ENCODE measurements at regions not wholly inside any gene's neighbourhood (a gene's known extent, or its start where the extent isn't known, plus 50 kb on each side); places are given as distances from the start of the nearest gene placed in this dataset.

DNA sequence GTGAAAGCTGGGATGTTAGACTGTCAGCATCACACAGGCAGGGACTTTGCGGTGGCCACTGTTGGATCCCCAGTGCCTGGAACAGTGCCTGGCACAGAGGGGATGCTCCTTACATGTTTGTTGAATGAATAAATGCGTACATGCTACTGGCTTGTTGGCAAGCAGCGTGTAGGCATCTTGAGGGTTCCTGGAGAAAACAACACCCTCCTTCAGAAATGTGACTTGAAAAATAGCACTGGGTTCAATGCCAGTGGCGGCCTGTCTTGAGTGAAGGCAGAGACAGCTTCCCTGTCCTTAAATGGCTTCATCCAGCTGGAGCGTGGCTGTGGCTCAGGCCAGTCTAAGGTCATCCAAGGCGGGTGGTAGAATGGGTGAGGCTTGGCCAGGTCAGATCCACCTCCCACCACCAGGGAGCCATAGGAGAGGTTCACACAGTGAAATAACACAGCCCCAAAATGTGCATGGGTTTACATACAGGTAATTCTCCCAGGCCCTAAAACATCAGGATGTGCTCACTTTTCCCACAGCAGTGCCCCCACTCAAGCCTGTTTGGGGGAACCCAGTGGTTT lies 171.4 kb downstream of the PHETA1 start:
- Histone ChIP-seq H3K36me3 (ENCODE audit: control insufficient read depth in 2 of 2, insufficient read depth in 2 of 2, low read length in 2 of 2) (no peaks in the 10 kb centered on the region), H3K27me3 (ENCODE audit: control insufficient read depth in 1 of 2, insufficient read depth in 2 of 2, low read length in 2 of 2) (peaks cover 8 to 19% of the 10 kb centered on the region in 2 donors), H3K27ac (ENCODE audit: low read length) (no peak overlapping the region), H3K4me1 (ENCODE audit: control insufficient read depth, insufficient read depth, low read length) (no peaks in the 10 kb centered on the region), H3K4me3 (ENCODE audit: low read length in 2 of 2) (no peak overlapping the region), H3K9me3 (ENCODE audit: control insufficient read depth in 2 of 2, low read length in 2 of 2) (no peaks in the 10 kb centered on the region), H3K9ac (ENCODE audit: low read length in 2 of 2) (no peak overlapping the region)

- no peaks in the 10 kb centered on the region for H3K9me3 ChIP-seq (ENCODE audit: control insufficient read depth in 2 of 2, low read length in 2 of 2)
- H3K27ac ChIP-seq (ENCODE audit: low read length): no peak overlapping the region
- H3K4me1 ChIP-seq (ENCODE audit: control insufficient read depth, insufficient read depth, low read length): no peaks in the 10 kb centered on the region
- H3K9ac ChIP-seq (ENCODE audit: low read length in 2 of 2): no peak overlapping the region
- H3K27me3 ChIP-seq (ENCODE audit: control insufficient read depth in 1 of 2, insufficient read depth in 2 of 2, low read length in 2 of 2): peaks cover 5 to 13% of the 10 kb centered on the region in 2 donors
- H3K36me3 ChIP-seq (ENCODE audit: control insufficient read depth in 2 of 2, insufficient read depth in 2 of 2, low read length in 2 of 2): no peaks in the 10 kb centered on the region
- no peak overlapping the region for H3K4me3 ChIP-seq (ENCODE audit: low read length in 2 of 2)
These were observed 172.4 kb downstream of the PHETA1 start for GRCh38 chr12:111196532-111196931.

- Histone ChIP-seq H3K9me3 (ENCODE audit: control insufficient read depth in 2 of 2, low read length in 2 of 2) (peaks cover 0 to under 1% of the 10 kb centered on the region in 2 donors), H3K27ac (ENCODE audit: low read length) (no peak overlapping the region), H3K27me3 (ENCODE audit: control insufficient read depth in 1 of 2, insufficient read depth in 2 of 2, low read length in 2 of 2) (peaks cover 0 to 8% of the 10 kb centered on the region in 2 donors), H3K9ac (ENCODE audit: low read length in 2 of 2) (no peak overlapping the region), H3K36me3 (ENCODE audit: control insufficient read depth in 2 of 2, insufficient read depth in 2 of 2, low read length in 2 of 2) (no peaks in the 10 kb centered on the region), H3K4me3 (ENCODE audit: low read length in 2 of 2) (no peak overlapping the region), H3K4me1 (ENCODE audit: control insufficient read depth, insufficient read depth, low read length) (no peaks in the 10 kb centered on the region)
These were observed 173.6 kb downstream of the PHETA1 start for GRCh38 chr12:111195316-111195715.

DNA sequence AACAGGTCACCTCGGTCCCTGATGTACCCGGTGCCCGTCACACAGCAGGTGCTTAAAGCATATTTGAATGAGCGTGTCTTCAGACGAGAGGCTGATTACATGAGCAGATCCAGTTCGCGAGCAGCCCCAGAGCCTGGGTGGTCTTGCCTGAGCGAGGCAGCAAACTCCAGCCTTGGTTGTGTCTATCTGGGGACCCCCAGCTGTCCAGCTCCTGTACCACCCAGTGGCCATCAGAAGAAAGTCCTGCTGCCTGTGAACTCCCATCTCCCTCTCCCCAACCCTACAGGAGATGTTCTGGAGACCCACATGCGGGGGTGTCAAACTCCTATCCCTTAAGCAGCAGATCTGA lies 174.2 kb downstream of the PHETA1 start:
- no peak overlapping the region for H3K27ac ChIP-seq (ENCODE audit: low read length)

GRCh38 chr12:111193977-111194702 lies 174.8 kb downstream of the PHETA1 start:
- no peaks in the 10 kb centered on the region for H3K4me1 ChIP-seq (ENCODE audit: control insufficient read depth, insufficient read depth, low read length)
- no peak overlapping the region for H3K9ac ChIP-seq (ENCODE audit: low read length in 2 of 2)
- peaks cover 0 to 6% of the 10 kb centered on the region in 2 donors for H3K9me3 ChIP-seq (ENCODE audit: control insufficient read depth in 2 of 2, low read length in 2 of 2)
- H3K4me3 ChIP-seq (ENCODE audit: low read length in 2 of 2): no peak overlapping the region
- H3K36me3 ChIP-seq (ENCODE audit: control insufficient read depth in 2 of 2, insufficient read depth in 2 of 2, low read length in 2 of 2): no peaks in the 10 kb centered on the region
- peaks cover 0 to 9% of the 10 kb centered on the region in 2 donors for H3K27me3 ChIP-seq (ENCODE audit: control insufficient read depth in 1 of 2, insufficient read depth in 2 of 2, low read length in 2 of 2)
- no peak overlapping the region for H3K27ac ChIP-seq (ENCODE audit: low read length)

More for the DNA sequence above, 174.2 kb downstream of the PHETA1 start:
- no peak overlapping the region for H3K4me3 ChIP-seq (ENCODE audit: low read length in 2 of 2)
- peaks cover 0 to 6% of the 10 kb centered on the region in 2 donors for H3K9me3 ChIP-seq (ENCODE audit: control insufficient read depth in 2 of 2, low read length in 2 of 2)
- H3K4me1 ChIP-seq (ENCODE audit: control insufficient read depth, insufficient read depth, low read length): no peaks in the 10 kb centered on the region
- H3K9ac ChIP-seq (ENCODE audit: low read length in 2 of 2): no peak overlapping the region
- peaks cover 0 to 9% of the 10 kb centered on the region in 2 donors for H3K27me3 ChIP-seq (ENCODE audit: control insufficient read depth in 1 of 2, insufficient read depth in 2 of 2, low read length in 2 of 2)
- no peaks in the 10 kb centered on the region for H3K36me3 ChIP-seq (ENCODE audit: control insufficient read depth in 2 of 2, insufficient read depth in 2 of 2, low read length in 2 of 2)

DNA sequence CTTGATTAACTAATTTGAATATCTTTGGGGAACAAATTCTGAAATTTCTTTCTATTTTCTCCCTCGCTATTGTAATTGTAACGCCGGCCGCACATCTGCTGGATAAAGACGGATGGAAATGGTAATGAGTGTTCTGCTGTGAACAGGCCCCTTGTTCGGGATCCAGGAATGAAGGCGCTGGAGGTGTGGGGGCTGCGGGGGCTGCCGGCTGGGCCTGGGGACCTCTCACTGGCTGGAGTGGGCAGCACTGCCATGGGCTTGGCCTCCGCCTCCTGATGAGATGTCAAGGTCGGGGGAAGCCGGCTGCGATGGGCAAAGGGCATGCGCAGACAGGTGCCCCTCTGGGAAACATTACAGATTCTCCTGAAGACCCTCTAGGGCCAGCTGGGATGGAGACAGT lies 175.4 kb downstream of the PHETA1 start:
- H3K27ac ChIP-seq (ENCODE audit: low read length): no peak overlapping the region
- no peak overlapping the region for H3K9ac ChIP-seq (ENCODE audit: low read length in 2 of 2)
- H3K9me3 ChIP-seq (ENCODE audit: control insufficient read depth in 2 of 2, low read length in 2 of 2): peaks cover 0 to 6% of the 10 kb centered on the region in 2 donors
- no peaks in the 10 kb centered on the region for H3K36me3 ChIP-seq (ENCODE audit: control insufficient read depth in 2 of 2, insufficient read depth in 2 of 2, low read length in 2 of 2)
- H3K27me3 ChIP-seq (ENCODE audit: control insufficient read depth in 1 of 2, insufficient read depth in 2 of 2, low read length in 2 of 2): peaks cover 0 to 9% of the 10 kb centered on the region in 2 donors
- no peaks in the 10 kb centered on the region for H3K4me1 ChIP-seq (ENCODE audit: control insufficient read depth, insufficient read depth, low read length)
- no peak overlapping the region for H3K4me3 ChIP-seq (ENCODE audit: low read length in 2 of 2)

- H3K9ac ChIP-seq (ENCODE audit: low read length in 2 of 2): no peak overlapping the region
- H3K4me3 ChIP-seq (ENCODE audit: low read length in 2 of 2): no peak overlapping the region
- peaks cover 0 to 9% of the 10 kb centered on the region in 2 donors for H3K27me3 ChIP-seq (ENCODE audit: control insufficient read depth in 1 of 2, insufficient read depth in 2 of 2, low read length in 2 of 2)
- no peak overlapping the region for H3K27ac ChIP-seq (ENCODE audit: low read length)
- no peaks in the 10 kb centered on the region for H3K36me3 ChIP-seq (ENCODE audit: control insufficient read depth in 2 of 2, insufficient read depth in 2 of 2, low read length in 2 of 2)
- H3K9me3 ChIP-seq (ENCODE audit: control insufficient read depth in 2 of 2, low read length in 2 of 2): peaks cover 0 to 6% of the 10 kb centered on the region in 2 donors
- H3K4me1 ChIP-seq (ENCODE audit: control insufficient read depth, insufficient read depth, low read length): no peaks in the 10 kb centered on the region
These were observed 175.8 kb downstream of the PHETA1 start for GRCh38 chr12:111193067-111193466.

DNA sequence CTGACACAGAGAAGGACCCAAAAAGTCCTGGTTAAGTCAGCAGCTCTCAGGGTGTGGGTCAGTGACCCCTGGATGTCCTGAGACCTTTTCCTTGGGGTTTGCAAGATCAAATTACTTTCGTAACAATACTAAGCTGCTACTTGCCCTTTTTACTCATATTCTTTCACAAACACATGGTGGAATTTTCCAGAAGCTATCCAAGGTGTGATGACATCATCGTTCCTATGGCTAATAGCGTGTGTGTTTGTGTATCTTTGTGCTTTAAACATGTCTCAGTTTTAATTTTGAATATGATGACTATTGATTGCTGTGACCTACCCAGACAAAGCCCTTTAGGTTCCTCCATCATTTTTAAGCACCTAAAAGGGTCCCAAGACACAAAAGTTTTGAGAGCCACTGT lies 176.2 kb downstream of the PHETA1 start:
- Histone ChIP-seq H3K27me3 (ENCODE audit: control insufficient read depth in 1 of 2, insufficient read depth in 2 of 2, low read length in 2 of 2) (peaks cover 0 to 9% of the 10 kb centered on the region in 2 donors), H3K4me3 (ENCODE audit: low read length in 2 of 2) (no peak overlapping the region), H3K36me3 (ENCODE audit: control insufficient read depth in 2 of 2, insufficient read depth in 2 of 2, low read length in 2 of 2) (no peaks in the 10 kb centered on the region), H3K4me1 (ENCODE audit: control insufficient read depth, insufficient read depth, low read length) (no peaks in the 10 kb centered on the region), H3K9me3 (ENCODE audit: control insufficient read depth in 2 of 2, low read length in 2 of 2) (peaks cover 0 to 6% of the 10 kb centered on the region in 2 donors), H3K27ac (ENCODE audit: low read length) (no peak overlapping the region), H3K9ac (ENCODE audit: low read length in 2 of 2) (no peak overlapping the region)

DNA sequence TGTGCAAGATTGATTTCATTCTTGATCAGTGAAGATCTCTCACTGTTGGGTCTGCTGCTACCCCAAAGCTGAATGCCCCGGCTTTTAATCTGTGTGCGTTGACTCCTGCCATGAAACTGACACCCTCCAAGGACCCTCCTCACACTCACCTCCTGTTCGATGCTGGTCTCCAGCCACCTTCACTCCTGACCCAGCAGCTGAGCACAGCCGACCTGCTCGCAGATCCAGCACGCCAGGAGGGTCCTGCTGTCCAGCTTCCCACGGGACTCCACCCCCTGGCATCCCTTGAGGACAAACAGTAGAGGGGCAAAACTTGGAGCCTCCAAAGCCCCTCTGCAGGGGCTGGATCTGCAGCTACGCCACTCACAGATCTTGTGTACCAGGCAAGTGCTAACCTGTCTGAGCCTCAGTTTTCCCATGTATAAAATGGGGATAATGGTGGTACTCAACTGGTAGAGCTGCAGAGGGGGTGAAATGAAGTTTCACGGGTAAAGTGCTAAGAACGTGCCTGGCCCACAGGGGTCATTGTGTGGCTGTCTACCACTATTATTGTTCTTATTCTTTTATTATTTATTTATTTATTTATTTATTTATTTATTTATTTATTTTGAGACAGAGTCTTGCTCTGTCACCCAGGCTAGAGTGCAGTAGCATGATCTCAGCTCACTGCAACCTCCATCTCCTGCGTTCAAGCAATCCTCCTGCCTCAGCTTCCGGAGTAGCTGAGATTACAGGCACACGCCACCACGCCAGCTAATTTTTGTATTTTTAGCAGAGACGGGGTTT lies 178.0 kb downstream of the PHETA1 start:
- Histone ChIP-seq H3K4me1 (ENCODE audit: control insufficient read depth, insufficient read depth, low read length) (no peaks in the 10 kb centered on the region), H3K4me3 (ENCODE audit: low read length in 2 of 2) (no peak overlapping the region), H3K9me3 (ENCODE audit: control insufficient read depth in 2 of 2, low read length in 2 of 2) (peaks cover 0 to 6% of the 10 kb centered on the region in 2 donors), H3K9ac (ENCODE audit: low read length in 2 of 2) (no peak overlapping the region), H3K36me3 (ENCODE audit: control insufficient read depth in 2 of 2, insufficient read depth in 2 of 2, low read length in 2 of 2) (no peaks in the 10 kb centered on the region), H3K27ac (ENCODE audit: low read length) (no peak overlapping the region), H3K27me3 (ENCODE audit: control insufficient read depth in 1 of 2, insufficient read depth in 2 of 2, low read length in 2 of 2) (peaks cover 0 to 9% of the 10 kb centered on the region in 2 donors)

DNA sequence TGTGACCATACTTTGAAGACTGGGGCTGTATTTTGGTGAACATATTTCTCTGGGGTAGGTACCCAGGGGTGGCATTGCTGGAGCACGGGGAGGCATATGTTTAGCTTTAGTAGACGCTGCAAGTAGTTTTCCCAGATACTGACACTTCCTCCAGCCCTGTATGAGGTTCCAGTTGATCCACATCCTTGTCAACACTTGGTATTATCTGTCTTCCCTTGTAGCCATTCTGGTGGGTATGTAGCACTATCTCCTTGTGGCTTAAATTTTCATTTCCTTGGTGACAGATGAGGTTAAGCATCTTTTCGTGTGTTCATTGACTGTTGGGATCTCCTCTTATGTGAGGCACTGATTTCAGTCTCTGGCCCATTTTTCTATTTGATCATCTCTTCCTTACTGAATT lies 179.1 kb downstream of the PHETA1 start:
- Histone ChIP-seq H3K27me3 (ENCODE audit: control insufficient read depth in 1 of 2, insufficient read depth in 2 of 2, low read length in 2 of 2) (peaks cover 0 to 9% of the 10 kb centered on the region in 2 donors), H3K36me3 (ENCODE audit: control insufficient read depth in 2 of 2, insufficient read depth in 2 of 2, low read length in 2 of 2) (no peaks in the 10 kb centered on the region), H3K9ac (ENCODE audit: low read length in 2 of 2) (no peak overlapping the region)

More for the DNA sequence above, 179.1 kb downstream of the PHETA1 start:
- peaks cover 0 to 6% of the 10 kb centered on the region in 2 donors for H3K9me3 ChIP-seq (ENCODE audit: control insufficient read depth in 2 of 2, low read length in 2 of 2)
- H3K4me3 ChIP-seq (ENCODE audit: low read length in 2 of 2): no peak overlapping the region
- no peaks in the 10 kb centered on the region for H3K4me1 ChIP-seq (ENCODE audit: control insufficient read depth, insufficient read depth, low read length)
- H3K27ac ChIP-seq (ENCODE audit: low read length): no peak overlapping the region
